GM13976 (cell line): ENCODE measurements at regions not wholly inside any gene's neighbourhood (a gene's known extent, or its start where the extent isn't known, plus 50 kb on each side); places are given as distances from the start of the nearest gene placed in this dataset.

ENCODE experiments used
- DNase-seq: peaks from one replicate; pipeline ENCODE4 v3.0.0; 2012; ENCODE audit warnings: low spot score
- CTCF ChIP-seq: IDR thresholded peaks from 2 replicates; pipeline ENCODE4 v1.5.1; 2012; ENCODE audit warnings: borderline replicate concordance, mild to moderate bottlenecking; ENCODE audit not compliant: insufficient read depth; ENCODE audit errors: extremely low read depth, missing control alignments, control extremely low read depth
- in situ Hi-C: fragments of 300-500 bp; cut with MboI; formaldehyde crosslinking; loops from one replicate; pipeline ENCODE4 v1.12.0; 2022; ENCODE audit warnings: low sequenced_read_pairs, mixed read lengths, inconsistent platforms; ENCODE audit not compliant: unreplicated experiment

- in situ Hi-C loops: no loop called here
- no peak for DNase-seq
- no peak for TF ChIP-seq CTCF
Observed at GRCh38 chr2:217275091-217275490, 415.2 kb upstream of the TNP1 start.

DNA sequence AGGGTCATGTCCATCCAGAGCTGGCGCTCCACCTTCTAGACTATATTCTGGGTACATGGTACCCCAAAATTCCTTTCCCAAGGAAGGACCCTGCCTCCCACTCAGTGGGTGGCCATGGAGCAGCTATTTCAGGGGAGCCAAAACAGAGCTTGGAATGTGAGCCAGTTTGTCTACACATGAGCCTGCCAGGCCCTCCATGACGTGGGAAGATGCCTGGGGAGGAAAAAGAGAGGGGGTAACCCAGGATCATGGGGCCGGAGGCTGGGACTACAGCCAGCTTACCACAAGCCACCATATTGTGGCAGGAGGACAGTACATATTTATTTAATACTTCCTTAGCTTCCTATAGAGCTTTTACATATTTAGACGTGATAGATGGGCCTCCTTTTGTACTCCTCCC lies 414.7 kb upstream of the TNP1 start:
- DNase-seq: no peak
- no peak for TF ChIP-seq CTCF
- in situ Hi-C loops: no loop called here

DNA sequence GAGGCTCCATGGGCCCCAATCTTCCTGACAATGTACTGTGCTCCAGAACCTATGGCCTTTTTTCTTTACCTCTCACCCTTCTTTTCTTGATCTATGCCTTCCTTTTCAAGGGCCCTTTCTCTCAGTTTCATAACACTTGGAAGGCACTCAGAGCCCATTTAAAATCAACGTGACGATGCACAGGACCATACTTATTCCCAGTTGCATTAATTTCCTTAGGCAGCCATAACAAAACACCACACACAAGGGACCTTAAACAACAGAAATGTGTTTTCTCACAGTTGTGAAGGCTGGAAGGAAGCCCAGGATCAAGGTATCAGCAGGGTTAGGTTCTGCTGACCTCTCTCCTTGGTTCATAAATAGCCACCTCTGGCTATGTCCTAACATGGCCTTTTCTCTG lies 414.0 kb upstream of the TNP1 start:
- TF ChIP-seq CTCF: no peak
- no peak for DNase-seq
- in situ Hi-C loops: no loop called here

- TF ChIP-seq CTCF: no peak
- DNase-seq: no peak
- in situ Hi-C loops: no loop called here
Observed at GRCh38 chr2:217273162-217273561, 413.3 kb upstream of the TNP1 start.

DNA sequence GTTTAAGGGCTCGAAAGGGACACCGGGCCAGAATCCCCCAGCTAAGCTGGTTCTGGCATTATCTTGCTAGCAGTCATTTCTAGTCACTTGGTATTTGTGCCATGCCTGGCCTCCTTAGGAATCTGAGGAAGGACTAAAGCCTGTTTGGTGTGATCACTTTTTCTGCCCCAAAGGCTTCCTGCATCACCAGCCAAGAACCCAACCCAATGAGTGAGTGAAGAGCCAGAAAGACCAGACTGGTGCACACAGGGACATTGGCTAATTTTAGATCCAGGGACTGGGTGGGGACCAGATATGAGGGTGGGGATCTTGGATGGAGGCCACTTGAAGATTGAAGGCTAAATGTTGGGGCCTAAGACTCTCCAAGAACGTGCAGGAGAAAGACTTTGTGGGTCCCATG lies 411.9 kb upstream of the TNP1 start:
- DNase-seq: no peak
- in situ Hi-C loops: no loop called here
- no peak for TF ChIP-seq CTCF

GRCh38 chr2:217270485-217271121 lies 410.7 kb upstream of the TNP1 start:
- no peak for TF ChIP-seq CTCF
- DNase-seq: no peak
- in situ Hi-C loops: no loop called here

DNA sequence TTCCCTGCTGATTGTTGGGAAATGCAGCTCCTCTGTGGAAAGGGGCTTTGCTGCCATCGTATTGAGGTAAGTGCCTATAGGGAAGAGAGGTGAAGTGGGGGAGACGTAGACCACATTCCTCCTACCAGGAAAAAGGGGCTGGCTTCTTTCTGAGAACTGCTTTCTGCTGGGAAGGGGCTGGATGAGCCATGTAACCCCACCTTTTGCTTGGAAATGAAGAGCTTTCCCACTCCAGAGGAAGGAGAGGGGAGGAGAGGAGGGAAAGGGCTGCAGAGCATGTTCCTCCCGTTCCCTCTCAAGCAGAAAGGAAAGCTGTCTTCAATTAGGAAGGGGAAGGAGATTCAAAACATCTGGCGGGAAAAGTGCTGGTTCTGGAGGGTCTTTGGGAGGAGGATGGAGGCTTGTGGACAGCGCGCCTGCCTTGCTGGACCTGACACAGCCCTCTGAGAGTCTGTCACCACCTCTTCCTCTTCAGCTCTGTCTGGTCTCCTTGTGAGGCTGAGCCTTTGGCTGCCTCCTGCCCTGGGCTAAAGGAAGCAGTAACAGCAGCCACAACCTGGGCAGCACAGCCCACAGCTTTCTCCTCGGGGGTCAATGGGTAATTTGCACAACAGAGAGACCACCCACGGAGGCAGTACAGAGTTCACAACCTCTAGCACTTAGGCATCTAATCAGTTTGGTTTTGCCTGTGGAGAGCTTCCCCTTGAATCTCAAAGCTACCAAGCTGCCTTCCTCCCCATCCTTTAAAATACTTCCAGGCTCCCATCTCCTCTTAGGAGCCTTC lies 410.0 kb upstream of the TNP1 start:
- in situ Hi-C loops: no loop called here
- no peak for TF ChIP-seq CTCF
- DNase-seq: no peak
